ENCODE measurements at regions not wholly inside any gene's neighbourhood (a gene's known extent, or its start where the extent isn't known, plus 50 kb on each side); places are given as distances from the start of the nearest gene placed in this dataset. TPM values are rescaled to one million over a fixed set of nuclear protein-coding genes. Genes with fewer than 3 reads are reported as not detected.

- no peaks in the 10 kb centered on the region for H3K36me3 ChIP-seq (ENCODE audit: insufficient read depth, low read length)
- H3K4me3 ChIP-seq (ENCODE audit: insufficient read depth, low read length), result no peak overlapping the region
- H3K4me1 ChIP-seq (ENCODE audit: insufficient read depth, low read length), result no peaks in the 10 kb centered on the region
- H3K27me3 ChIP-seq (ENCODE audit: insufficient read depth, low read length), result no peaks in the 10 kb centered on the region
- no peak for DNase-seq (ENCODE audit: insufficient read length, low spot score, missing footprints)
- H3K4me2 ChIP-seq (ENCODE audit: insufficient read depth, low read length), result no peak overlapping the region
- no peak overlapping the region for H2AFZ ChIP-seq (ENCODE audit: low read length)
- H4K20me1 ChIP-seq (ENCODE audit: insufficient read depth, low read length), result no peaks in the 10 kb centered on the region
- H3K9me3 ChIP-seq (ENCODE audit: low read depth, low read length), result no peaks in the 10 kb centered on the region
- no peak for TF ChIP-seq CTCF (IDR thresholded peaks at IDR 0.05; ENCODE audit: extremely low read depth, low read depth, low read length)
- no peaks in the 10 kb centered on the region for H3K79me2 ChIP-seq (ENCODE audit: insufficient read depth, low read length)
- H3K27ac ChIP-seq (ENCODE audit: low read depth, low read length), result no peak overlapping the region
Measured at GRCh38 chr2:14567561-14567960, 65.0 kb upstream of the LRATD1 start.

- H4K20me1 ChIP-seq (ENCODE audit: insufficient read depth, low read length), result no peaks in the 10 kb centered on the region
- no peaks in the 10 kb centered on the region for H3K79me2 ChIP-seq (ENCODE audit: insufficient read depth, low read length)
- TF ChIP-seq CTCF (IDR thresholded peaks at IDR 0.05; ENCODE audit: extremely low read depth, low read depth, low read length), result no peak
- no peak overlapping the region for H3K4me3 ChIP-seq (ENCODE audit: insufficient read depth, low read length)
- DNase-seq (ENCODE audit: insufficient read length, low spot score, missing footprints), result no peak
- no peaks in the 10 kb centered on the region for H3K4me1 ChIP-seq (ENCODE audit: insufficient read depth, low read length)
- no peak overlapping the region for H3K4me2 ChIP-seq (ENCODE audit: insufficient read depth, low read length)
- no peak overlapping the region for H3K27ac ChIP-seq (ENCODE audit: low read depth, low read length)
- H3K27me3 ChIP-seq (ENCODE audit: insufficient read depth, low read length), result no peaks in the 10 kb centered on the region
- no peaks in the 10 kb centered on the region for H3K9me3 ChIP-seq (ENCODE audit: low read depth, low read length)
- no peak overlapping the region for H2AFZ ChIP-seq (ENCODE audit: low read length)
- H3K36me3 ChIP-seq (ENCODE audit: insufficient read depth, low read length), result no peaks in the 10 kb centered on the region
Measured at GRCh38 chr2:14569294-14569693, 63.2 kb upstream of the LRATD1 start.

GRCh38 chr2:14572633-14573032 lies 59.9 kb upstream of the LRATD1 start:
- Histone ChIP-seq H3K4me2 (ENCODE audit: insufficient read depth, low read length) (no peak overlapping the region), H3K4me3 (ENCODE audit: insufficient read depth, low read length) (no peak overlapping the region), H4K20me1 (ENCODE audit: insufficient read depth, low read length) (no peaks in the 10 kb centered on the region), H3K36me3 (ENCODE audit: insufficient read depth, low read length) (no peaks in the 10 kb centered on the region), H3K27me3 (ENCODE audit: insufficient read depth, low read length) (no peaks in the 10 kb centered on the region), H3K27ac (ENCODE audit: low read depth, low read length) (no peak overlapping the region), H3K9me3 (ENCODE audit: low read depth, low read length) (no peaks in the 10 kb centered on the region), H2AFZ (ENCODE audit: low read length) (no peak overlapping the region), H3K4me1 (ENCODE audit: insufficient read depth, low read length) (no peaks in the 10 kb centered on the region), H3K79me2 (ENCODE audit: insufficient read depth, low read length) (no peaks in the 10 kb centered on the region)
- DNase-seq (ENCODE audit: insufficient read length, low spot score, missing footprints), result no peak
- TF ChIP-seq CTCF (IDR thresholded peaks at IDR 0.05; ENCODE audit: extremely low read depth, low read depth, low read length), result no peak

- no peaks in the 10 kb centered on the region for H3K4me1 ChIP-seq (ENCODE audit: insufficient read depth, low read length)
Measured at GRCh38 chr2:14577843-14578242, 54.7 kb upstream of the LRATD1 start.

More at GRCh38 chr2:14577843-14578242, 54.7 kb upstream of the LRATD1 start:
- DNase-seq (ENCODE audit: insufficient read length, low spot score, missing footprints), result no peak
- H2AFZ ChIP-seq (ENCODE audit: low read length), result no peak overlapping the region
- H4K20me1 ChIP-seq (ENCODE audit: insufficient read depth, low read length), result no peaks in the 10 kb centered on the region
- no peak overlapping the region for H3K27ac ChIP-seq (ENCODE audit: low read depth, low read length)
- H3K27me3 ChIP-seq (ENCODE audit: insufficient read depth, low read length), result no peaks in the 10 kb centered on the region
- H3K79me2 ChIP-seq (ENCODE audit: insufficient read depth, low read length), result no peaks in the 10 kb centered on the region
- TF ChIP-seq CTCF (IDR thresholded peaks at IDR 0.05; ENCODE audit: extremely low read depth, low read depth, low read length), result no peak
- no peak overlapping the region for H3K4me3 ChIP-seq (ENCODE audit: insufficient read depth, low read length)
- no peak overlapping the region for H3K4me2 ChIP-seq (ENCODE audit: insufficient read depth, low read length)
- H3K36me3 ChIP-seq (ENCODE audit: insufficient read depth, low read length), result no peaks in the 10 kb centered on the region
- H3K9me3 ChIP-seq (ENCODE audit: low read depth, low read length), result no peaks in the 10 kb centered on the region

Small RNA genes in the stretch of these regions (small RNA-seq; reads per million reads assigned to genes)
- not detected for gene RF00017
- not detected for gene RNU6-1288P
